GM13976 (cell line): ENCODE measurements at regions not wholly inside any gene's neighbourhood (a gene's known extent, or its start where the extent isn't known, plus 50 kb on each side); places are given as distances from the start of the nearest gene placed in this dataset.
"Not testable (repeated sequence)": the region's sequence is repeated elsewhere in the genome, so short reads cannot be mapped to it uniquely, and the experiment has no call there.

ENCODE experiments used
- DNase-seq: peaks from one replicate; pipeline ENCODE4 v3.0.0; 2012; ENCODE audit warnings: low spot score
- in situ Hi-C: fragments of 300-500 bp; cut with MboI; formaldehyde crosslinking; loops from one replicate; pipeline ENCODE4 v1.12.0; 2022; ENCODE audit warnings: low sequenced_read_pairs, mixed read lengths, inconsistent platforms; ENCODE audit not compliant: unreplicated experiment
- TF ChIP-seq, protein P1 (sequence below): IDR thresholded peaks from 2 replicates; pipeline ENCODE4 v1.5.1; 2012; ENCODE audit warnings: borderline replicate concordance, mild to moderate bottlenecking; ENCODE audit not compliant: insufficient read depth; ENCODE audit errors: extremely low read depth, missing control alignments, control extremely low read depth

DNA sequence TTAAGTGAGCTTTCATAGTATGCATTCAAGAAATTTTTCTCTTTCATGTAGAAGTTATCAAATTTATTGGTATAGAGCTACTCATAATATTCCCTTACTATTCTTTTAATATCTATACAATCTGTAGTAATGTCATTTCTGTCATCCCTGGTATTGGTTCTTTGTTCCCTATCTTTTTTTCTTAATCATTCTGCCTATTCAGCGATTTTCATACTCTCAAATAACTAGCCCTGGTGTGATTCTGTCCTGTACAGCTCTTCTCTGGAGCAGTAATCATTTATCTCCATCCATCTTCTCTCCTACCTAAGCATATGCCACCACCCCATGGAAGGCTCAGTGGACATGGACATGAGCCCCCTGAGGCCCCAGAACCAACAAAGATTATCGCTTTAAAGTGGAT lies 213.2 kb upstream of the NEBL start:
- in situ Hi-C loops, result no loop called here
- TF ChIP-seq, protein P1, sequence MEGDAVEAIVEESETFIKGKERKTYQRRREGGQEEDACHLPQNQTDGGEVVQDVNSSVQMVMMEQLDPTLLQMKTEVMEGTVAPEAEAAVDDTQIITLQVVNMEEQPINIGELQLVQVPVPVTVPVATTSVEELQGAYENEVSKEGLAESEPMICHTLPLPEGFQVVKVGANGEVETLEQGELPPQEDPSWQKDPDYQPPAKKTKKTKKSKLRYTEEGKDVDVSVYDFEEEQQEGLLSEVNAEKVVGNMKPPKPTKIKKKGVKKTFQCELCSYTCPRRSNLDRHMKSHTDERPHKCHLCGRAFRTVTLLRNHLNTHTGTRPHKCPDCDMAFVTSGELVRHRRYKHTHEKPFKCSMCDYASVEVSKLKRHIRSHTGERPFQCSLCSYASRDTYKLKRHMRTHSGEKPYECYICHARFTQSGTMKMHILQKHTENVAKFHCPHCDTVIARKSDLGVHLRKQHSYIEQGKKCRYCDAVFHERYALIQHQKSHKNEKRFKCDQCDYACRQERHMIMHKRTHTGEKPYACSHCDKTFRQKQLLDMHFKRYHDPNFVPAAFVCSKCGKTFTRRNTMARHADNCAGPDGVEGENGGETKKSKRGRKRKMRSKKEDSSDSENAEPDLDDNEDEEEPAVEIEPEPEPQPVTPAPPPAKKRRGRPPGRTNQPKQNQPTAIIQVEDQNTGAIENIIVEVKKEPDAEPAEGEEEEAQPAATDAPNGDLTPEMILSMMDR, result no peak
- no peak for DNase-seq

DNA sequence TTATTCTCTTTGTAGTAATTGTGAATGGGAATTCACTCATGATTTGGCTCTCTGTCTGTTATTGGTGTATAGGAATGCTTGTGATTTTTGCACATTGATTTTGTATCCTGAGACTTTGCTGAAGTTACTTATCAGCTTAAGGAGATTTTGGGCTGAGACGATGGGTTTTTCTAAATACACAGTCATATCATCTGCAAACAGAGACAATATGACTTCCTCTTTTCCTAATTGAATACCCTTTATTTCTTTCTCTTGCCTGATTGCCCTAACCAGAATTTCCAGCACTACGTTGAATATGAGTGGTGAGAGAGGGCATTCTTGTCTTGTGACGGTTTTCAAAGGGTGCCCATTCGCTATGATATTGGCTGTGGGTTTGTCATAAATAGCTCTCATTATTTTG lies 209.8 kb upstream of the NEBL start:
- in situ Hi-C loops, result not testable (repeated sequence)

DNA sequence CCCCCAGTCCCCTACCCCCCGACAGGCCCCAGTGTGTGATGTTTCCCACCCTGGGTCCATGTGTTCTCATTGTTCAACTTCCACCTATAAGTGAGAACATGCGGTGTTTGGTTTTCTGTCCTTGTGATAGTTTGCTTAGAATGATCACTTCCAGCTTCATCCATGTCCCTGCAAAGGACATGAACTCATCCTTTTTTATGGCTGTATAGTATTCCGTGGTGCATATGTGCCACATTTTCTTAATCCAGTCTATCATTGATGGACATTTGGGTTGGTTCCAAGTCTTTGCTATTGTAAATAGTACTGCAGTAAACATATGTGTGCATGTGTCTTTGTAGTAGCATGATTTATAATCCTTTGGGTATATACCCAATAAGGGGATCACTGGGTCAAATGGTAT lies 208.2 kb upstream of the NEBL start:
- in situ Hi-C loops, DNase-seq: not testable (repeated sequence)

More for the DNA sequence above, 209.8 kb upstream of the NEBL start:
- not testable (repeated sequence) for DNase-seq

DNA sequence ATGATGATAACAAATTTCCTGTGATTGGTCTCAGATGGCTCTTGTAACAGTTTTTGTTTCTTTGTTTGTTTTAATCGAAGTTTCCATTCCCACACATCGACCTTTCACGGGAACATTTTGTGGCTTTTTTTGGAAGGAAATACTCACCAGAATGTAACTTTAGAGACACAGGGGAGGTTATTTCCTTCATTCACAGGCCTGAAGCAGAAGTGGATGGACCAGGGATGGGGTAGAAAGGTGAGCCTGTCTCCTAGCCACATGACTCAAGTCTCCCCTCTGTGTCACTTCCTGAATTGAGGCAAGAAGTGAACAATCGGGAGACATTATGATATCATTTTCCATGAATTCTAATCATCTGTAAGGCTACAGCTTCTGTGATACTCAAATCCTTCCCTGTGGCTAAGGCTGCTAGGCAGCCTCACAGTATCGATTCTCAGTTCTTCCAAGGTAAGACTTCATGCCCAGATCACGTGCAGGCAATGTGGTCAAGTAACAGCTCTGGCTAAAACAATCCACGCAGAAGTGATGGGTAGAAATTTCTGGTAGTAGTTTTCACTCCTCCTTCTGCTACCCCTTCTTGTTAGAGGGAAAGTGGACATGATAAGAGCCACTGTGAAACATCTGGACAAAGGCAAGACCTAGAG lies 203.9 kb upstream of the NEBL start:
- in situ Hi-C loops, result no loop called here
- TF ChIP-seq, protein P1, result no peak
- DNase-seq, result no peak

DNA sequence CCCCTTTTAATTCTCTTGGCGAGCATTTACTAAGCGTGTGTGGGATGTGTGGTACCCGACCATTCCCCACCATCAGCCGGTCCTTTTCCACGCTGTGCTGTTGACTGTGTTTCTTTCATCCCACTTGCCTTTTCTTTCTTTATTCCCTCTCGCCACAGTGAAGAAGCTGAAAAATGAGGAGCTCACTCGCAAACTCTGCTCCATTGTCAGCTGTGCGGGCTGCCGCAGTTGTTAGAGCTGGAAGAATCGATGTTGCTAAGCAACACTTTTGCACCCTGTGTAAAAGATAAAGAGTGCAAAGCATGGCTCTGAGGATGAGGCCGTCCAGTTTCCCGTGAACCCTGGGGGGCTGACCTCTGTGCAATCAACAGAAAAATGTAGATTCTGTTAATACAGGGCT lies 203.1 kb upstream of the NEBL start:
- DNase-seq, result no peak
- in situ Hi-C loops, result no loop called here
- TF ChIP-seq, protein P1, result no peak

DNA sequence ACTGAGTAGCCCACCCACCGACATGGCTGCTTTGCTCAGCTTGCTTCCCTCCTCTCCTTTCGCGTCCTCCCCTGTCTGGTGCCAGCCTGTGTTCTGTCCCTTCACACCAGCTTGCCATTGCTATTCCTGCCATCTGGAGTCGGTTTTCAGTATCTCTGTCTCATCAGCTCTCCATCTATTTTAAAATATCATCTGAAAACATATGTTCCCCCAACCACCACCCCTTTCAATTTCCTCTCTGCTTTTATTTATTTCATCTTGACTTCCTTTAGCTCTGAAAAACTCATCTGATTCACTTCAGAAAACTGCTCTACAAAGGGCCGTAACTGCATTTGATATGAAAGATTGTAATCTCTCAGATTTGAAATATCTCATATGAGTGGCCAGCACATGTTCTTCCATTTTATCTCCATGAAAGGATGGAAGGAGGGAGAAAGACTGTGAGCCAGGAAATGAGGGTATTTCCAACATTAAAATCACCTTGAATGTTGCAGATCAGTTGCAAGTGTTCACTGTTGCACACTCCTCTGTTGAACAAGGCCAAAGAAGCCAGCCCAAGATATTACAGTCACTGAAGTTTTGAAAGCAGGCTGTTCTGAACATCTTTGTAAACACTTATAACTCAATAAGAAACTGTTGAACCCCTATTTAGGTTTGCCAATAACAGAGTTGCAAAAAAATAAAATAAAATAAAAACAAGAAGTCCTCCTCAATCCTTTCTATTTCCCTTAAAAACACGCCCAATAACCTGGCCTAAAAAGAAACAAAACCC lies 202.4 kb upstream of the NEBL start:
- in situ Hi-C loops, result loop anchor here (25.0 kb wide), 1 partner anchor 388 kb away; no protein-coding TSS in a partner anchor
- TF ChIP-seq, protein P1, result no peak
- DNase-seq, result no peak

DNA sequence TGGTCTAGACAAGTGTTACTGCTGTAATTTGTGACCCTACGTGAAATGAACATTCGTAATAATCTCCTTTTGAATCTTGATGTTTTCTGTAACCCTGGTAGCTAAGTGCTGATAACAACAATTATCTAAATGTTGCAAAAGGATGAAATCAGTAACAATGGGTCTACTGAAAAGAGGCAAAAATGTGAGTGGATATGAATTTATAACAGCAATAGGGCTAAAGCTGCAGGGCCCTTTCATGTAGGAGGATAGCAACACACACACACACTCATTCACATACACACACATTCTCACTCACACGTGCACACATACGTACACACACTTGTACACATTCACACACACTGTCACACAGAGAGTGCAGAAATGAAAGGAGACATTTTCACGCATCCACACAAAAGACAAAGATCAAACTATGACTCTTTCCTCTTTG lies 200.8 kb upstream of the NEBL start:
- in situ Hi-C loops, result loop anchor here (25.0 kb wide), 1 partner anchor 389 kb away; no protein-coding TSS in a partner anchor
- TF ChIP-seq, protein P1, result no peak
- no peak for DNase-seq

DNA sequence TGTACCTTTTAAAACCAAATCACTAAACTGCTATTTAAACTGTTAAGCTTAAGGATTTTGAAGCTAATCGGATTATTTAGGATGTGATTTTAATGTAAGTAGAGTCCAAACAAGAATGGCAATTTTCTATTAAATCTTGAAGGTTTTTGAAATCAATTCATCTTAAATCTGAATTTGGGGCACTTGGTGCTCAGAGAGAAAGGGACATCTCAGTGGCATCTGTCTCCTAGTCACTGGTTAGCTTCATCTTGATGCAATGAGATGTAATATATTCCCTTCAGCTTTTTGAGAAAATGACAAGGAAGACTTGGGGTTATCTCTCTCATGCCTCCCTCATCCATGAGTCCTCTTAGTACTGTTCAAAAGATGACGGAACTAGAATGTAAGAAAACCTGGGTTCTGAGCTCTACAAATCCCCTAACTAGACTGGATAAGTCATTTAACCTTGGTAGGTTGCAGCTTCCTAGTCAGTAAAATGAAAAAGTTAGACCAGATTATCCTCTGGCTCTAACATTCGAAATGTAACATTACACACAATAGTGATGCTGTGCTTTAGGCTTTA lies 198.5 kb upstream of the NEBL start:
- DNase-seq, result no peak
- TF ChIP-seq, protein P1, result no peak
- in situ Hi-C loops, result loop anchor here (25.0 kb wide), 1 partner anchor 392 kb away; no protein-coding TSS in a partner anchor
